Naive thymus-derived CD4-positive, alpha-beta T cell (primary cell): ENCODE measurements at regions not wholly inside any gene's neighbourhood (a gene's known extent, or its start where the extent isn't known, plus 50 kb on each side); places are given as distances from the start of the nearest gene placed in this dataset.
"Not testable (repeated sequence)": the region's sequence is repeated elsewhere in the genome, so short reads cannot be mapped to it uniquely, and the experiment has no call there.

ENCODE experiments used
- ATAC-seq: fragments of 150-1000 bp; cut with Tn5 transposase; 2 replicates; pipeline ENCODE4 v1.10.0; 2021; ENCODE audit warnings: mild to moderate bottlenecking, moderate library complexity
- CTCF ChIA-PET: fragments of 350-600 bp; sonication (Branson Sonifier 250); formaldehyde crosslinking; loops from one replicate; lab custom pipeline; 2021; ENCODE audit warnings: antibody characterized with exemption; lab: Charles Lee
- POLR2A ChIA-PET: fragments of 350-600 bp; sonication (Branson Sonifier 250); formaldehyde crosslinking; loops from one replicate; lab custom pipeline; 2021; ENCODE audit warnings: antibody characterized with exemption, inconsistent platforms; lab: Charles Lee
- DNase-seq, 9 donors: peaks; one replicate each; pipeline versions ENCODE4 v3.0.0 to v3.0.0-alpha.2; 2020 to 2022; ENCODE audit warnings: mixed read lengths in 1 of 9
- H3K27ac ChIP-seq: one replicate; pipeline ENCODE4 v1.7.0; 2013; ENCODE audit warnings: mild to moderate bottlenecking, low read depth, low read length, moderate library complexity
- H3K27me3 ChIP-seq, 2 donors: one replicate each; pipeline ENCODE4 v1.7.0; 2013; ENCODE audit warnings: low read length in 2 of 2, mild to moderate bottlenecking in 2 of 2, moderate library complexity in 2 of 2; ENCODE audit not compliant: control insufficient read depth in 2 of 2, insufficient read depth in 2 of 2
- H3K36me3 ChIP-seq, 3 experiments: 1 replicate in 2 of 3; 2 replicates in 1 of 3; pipeline ENCODE4 v1.7.0; 2013; ENCODE audit warnings: low read length in 3 of 3, mild to moderate bottlenecking in 3 of 3, moderate library complexity in 1 of 3; ENCODE audit not compliant: insufficient read depth in 3 of 3, control insufficient read depth in 2 of 3
- H3K4me1 ChIP-seq, 2 donors: one replicate each; pipeline ENCODE4 v1.7.0; 2013; ENCODE audit warnings: low read length in 2 of 2, mild to moderate bottlenecking in 2 of 2, moderate library complexity in 1 of 2; ENCODE audit not compliant: control insufficient read depth in 2 of 2, insufficient read depth in 2 of 2
- H3K4me3 ChIP-seq: 2 replicates; pipeline ENCODE4 v1.7.0; 2013; ENCODE audit warnings: mild to moderate bottlenecking, low read length
- H3K9me3 ChIP-seq, 3 experiments: 1 replicate in 2 of 3; 2 replicates in 1 of 3; pipeline ENCODE4 v1.7.0; 2013; ENCODE audit warnings: low read length in 3 of 3; ENCODE audit not compliant: control insufficient read depth in 2 of 3
- H3K27ac Mint-ChIP-seq, 9 donors: one replicate each; pipeline ENCODE4 v1.8.0; 2020 to 2022; ENCODE audit warnings: mixed read lengths in 9 of 9, mild to moderate bottlenecking in 8 of 9, moderate library complexity in 5 of 9, inconsistent platforms in 2 of 9
- H3K27me3 Mint-ChIP-seq, 5 donors: one replicate each; pipeline ENCODE4 v1.8.0; 2021 to 2022; ENCODE audit warnings: mixed read lengths in 5 of 5, mild to moderate bottlenecking in 1 of 5
- H3K36me3 Mint-ChIP-seq, 5 donors: one replicate each; pipeline ENCODE4 v1.8.0; 2020 to 2022; ENCODE audit warnings: mixed read lengths in 5 of 5, mild to moderate bottlenecking in 3 of 5, inconsistent platforms in 1 of 5
- H3K4me1 Mint-ChIP-seq, 7 donors: one replicate each; pipeline ENCODE4 v1.8.0; 2020 to 2022; ENCODE audit warnings: mixed read lengths in 7 of 7, mild to moderate bottlenecking in 3 of 7, inconsistent platforms in 1 of 7
- H3K4me3 Mint-ChIP-seq, 10 donors: one replicate each; pipeline ENCODE4 v1.8.0; 2020 to 2022; ENCODE audit warnings: mild to moderate bottlenecking in 10 of 10, mixed read lengths in 10 of 10, moderate library complexity in 6 of 10, inconsistent platforms in 2 of 10
- H3K9me3 Mint-ChIP-seq, 11 donors: one replicate each; pipeline ENCODE4 v1.8.0; 2020 to 2022; ENCODE audit warnings: mixed read lengths in 11 of 11, mild to moderate bottlenecking in 4 of 11, inconsistent platforms in 1 of 11, moderate library complexity in 1 of 11
- intact Hi-C, 2 donors: fragments of 100-400 bp; cut with micrococcal nuclease; formaldehyde crosslinking; loops; one replicate each; pipeline ENCODE4 v1.15.1; 2023

GRCh38 chr17:30718691-30719090 lies 105.8 kb downstream of the CRLF3 start:
- H3K36me3 ChIP-seq, POLR2A ChIA-PET, H3K36me3 Mint-ChIP-seq, ATAC-seq, H3K4me3 ChIP-seq, H3K27ac ChIP-seq, H3K27me3 ChIP-seq, H3K9me3 ChIP-seq, H3K4me1 ChIP-seq, H3K27me3 Mint-ChIP-seq, H3K9me3 Mint-ChIP-seq: not testable (repeated sequence)
- Mint-ChIP-seq H3K27ac (peak overlapping the region in 1 of 9 donors; percentile 52), H3K4me1 (peaks cover 5 to 10% (median 9%) of the 10 kb centered on the region in 7 donors), H3K4me3 (peak overlapping the region in 2 of 10 donors; percentile 28 to 35)
- CTCF ChIA-PET: interaction anchor here (0.6 kb wide), 1 partner anchor 211 kb away, joined by 4 read pairs; no protein-coding TSS in a partner anchor
- peak in 1 of 9 donors; percentile 12 for DNase-seq
- intact Hi-C loops: loop anchor here (2.0 to 5.0 kb wide), 3 partner anchors 109 to 378 kb away; partner anchors contain the start of gene GOSR1 (in 1 of the 2)

GRCh38 chr17:30718099-30718447 lies 106.4 kb downstream of the CRLF3 start:
- H3K27me3 ChIP-seq, H3K27ac ChIP-seq, H3K4me3 ChIP-seq, CTCF ChIA-PET, H3K36me3 ChIP-seq, H3K4me1 ChIP-seq, DNase-seq, H3K4me3 Mint-ChIP-seq, POLR2A ChIA-PET, H3K36me3 Mint-ChIP-seq, ATAC-seq, H3K27me3 Mint-ChIP-seq, H3K9me3 ChIP-seq, H3K9me3 Mint-ChIP-seq: not testable (repeated sequence)
- intact Hi-C loops: loop anchor here (2.0 to 5.0 kb wide), 3 partner anchors 109 to 377 kb away; partner anchors contain the start of gene GOSR1 (in 1 of the 2)
- peak overlapping the region in 1 of 9 donors; percentile 63 for H3K27ac Mint-ChIP-seq
- H3K4me1 Mint-ChIP-seq: peaks cover 5 to 10% (median 9%) of the 10 kb centered on the region in 7 donors

GRCh38 chr17:30717291-30718098 lies 107.0 kb downstream of the CRLF3 start:
- peak overlapping the region in 1 of 9 donors; percentile 63 for H3K27ac Mint-ChIP-seq
- H3K4me3 Mint-ChIP-seq: no peak overlapping the region
- peaks cover 5 to 10% (median 9%) of the 10 kb centered on the region in 7 donors for H3K4me1 Mint-ChIP-seq
- Histone ChIP-seq H3K36me3 (no peaks in the 10 kb centered on the region), H3K4me1 (peaks cover 0 to 3% of the 10 kb centered on the region in 2 donors), H3K4me3 (no peak overlapping the region), H3K9me3 (no peaks in the 10 kb centered on the region), H3K27me3 (no peaks in the 10 kb centered on the region), H3K27ac (no peak overlapping the region)
- no peak for ATAC-seq
- POLR2A ChIA-PET: interaction anchor here (0.6 kb wide), 1 partner anchor 14 kb away, joined by 3 read pairs; no protein-coding TSS in a partner anchor
- DNase-seq: no peak
- CTCF ChIA-PET: interaction anchor here (1.0 kb wide), 1 partner anchor 381 kb away, joined by 3 read pairs; no protein-coding TSS in a partner anchor
- H3K36me3 Mint-ChIP-seq: no peaks in the 10 kb centered on the region
- H3K9me3 Mint-ChIP-seq: no peaks in the 10 kb centered on the region
- no peaks in the 10 kb centered on the region for H3K27me3 Mint-ChIP-seq
- intact Hi-C loops: loop anchor here (2.0 to 5.0 kb wide), 3 partner anchors 110 to 377 kb away; partner anchors contain the start of gene GOSR1 (in 1 of the 2)

- Mint-ChIP-seq H3K4me1 (peaks cover 5 to 12% (median 9%) of the 10 kb centered on the region in 7 donors), H3K9me3 (no peaks in the 10 kb centered on the region), H3K36me3 (no peaks in the 10 kb centered on the region), H3K27me3 (peaks cover 0 to 2% (median 0%) of the 10 kb centered on the region in 5 donors), H3K27ac (no peak overlapping the region), H3K4me3 (no peak overlapping the region)
- no peaks in the 10 kb centered on the region for H3K27me3 ChIP-seq
- no peaks in the 10 kb centered on the region for H3K9me3 ChIP-seq
- no peak for ATAC-seq
- ChIA-PET CTCF (interaction anchor here (1.0 kb wide), 1 partner anchor 380 kb away, joined by 3 read pairs; no protein-coding TSS in a partner anchor), POLR2A (interaction anchor here (0.6 kb wide), 1 partner anchor 15 kb away, joined by 3 read pairs; no protein-coding TSS in a partner anchor)
- H3K4me3 ChIP-seq: no peak overlapping the region
- peaks cover 0 to 3% of the 10 kb centered on the region in 2 donors for H3K4me1 ChIP-seq
- no peak overlapping the region for H3K27ac ChIP-seq
- DNase-seq: no peak
- H3K36me3 ChIP-seq: no peaks in the 10 kb centered on the region
- intact Hi-C loops: loop anchor here (5.0 kb wide), 2 partner anchors 111 to 239 kb away; partner anchors contain the start of gene GOSR1 (in 1 of the 2)
These were observed 107.8 kb downstream of the CRLF3 start for GRCh38 chr17:30716461-30717290.

- POLR2A ChIA-PET: interaction anchor here (0.6 kb wide), 1 partner anchor 109 kb away, joined by 3 read pairs; the partner anchor contains the start of gene CRLF3
- H3K27me3 ChIP-seq, H3K36me3 Mint-ChIP-seq, H3K9me3 Mint-ChIP-seq, H3K9me3 ChIP-seq, H3K27ac ChIP-seq, H3K4me3 Mint-ChIP-seq, H3K36me3 ChIP-seq, H3K4me1 ChIP-seq, H3K4me3 ChIP-seq: not testable (repeated sequence)
- H3K27ac Mint-ChIP-seq: peak overlapping the region in 2 of 9 donors; percentile 28 to 32
- peaks cover 7 to 21% (median 16%) of the 10 kb centered on the region in 7 donors for H3K4me1 Mint-ChIP-seq
- peak; percentile 81 for ATAC-seq
- intact Hi-C loops: loop anchor here (5.0 kb wide), 2 partner anchors 112 to 238 kb away; partner anchors contain the start of gene GOSR1 (in 1 of the 2)
- peaks cover 0 to 17% (median 0%) of the 10 kb centered on the region in 5 donors for H3K27me3 Mint-ChIP-seq
- DNase-seq: peak in 7 of 9 donors; percentile 26 to 56 (median 45)
- CTCF ChIA-PET: interaction anchor here (0.5 kb wide), 1 partner anchor 590 kb away, joined by 3 read pairs; no protein-coding TSS in a partner anchor
These were observed 109.5 kb downstream of the CRLF3 start for GRCh38 chr17:30714825-30715622.
